Psoas muscle (tissue), 7 donors: ENCODE measurements at regions not wholly inside any gene's neighbourhood (a gene's known extent, or its start where the extent isn't known, plus 50 kb on each side); places are given as distances from the start of the nearest gene placed in this dataset.

Experiments used
- ATAC-seq, 4 donors: fragments of 200-7000 bp; cut with Tn5 transposase; one replicate each; pipeline ENCODE4 v1.9.1; 2020; ENCODE audit warnings: moderate library complexity in 3 of 4, mild to moderate bottlenecking in 2 of 4
- DNase-seq, 2 donors: peaks; one replicate each; pipeline ENCODE4 v3.0.0-alpha.2; 2020
- H3K27ac ChIP-seq: fragments of 200-600 bp; one replicate; pipeline ENCODE4 v1.8.0; 2022
- H3K27me3 ChIP-seq, 3 donors: fragments of 200-600 bp in 1 of 3; one replicate each; pipeline versions ENCODE4 v1.6.1 to v1.8.0; 2013 to 2022; ENCODE audit warnings: low read length in 2 of 3, mild to moderate bottlenecking in 2 of 3, moderate library complexity in 1 of 3; ENCODE audit not compliant: insufficient read depth in 3 of 3
- H3K36me3 ChIP-seq, 2 donors: fragments of 200-600 bp in 1 of 2; one replicate each; pipeline versions ENCODE4 v1.6.1 to v1.8.0; 2013 to 2022; ENCODE audit warnings: low read depth in 1 of 2, mild to moderate bottlenecking in 1 of 2, moderate library complexity in 1 of 2; ENCODE audit not compliant: insufficient read depth in 1 of 2
- H3K4me1 ChIP-seq: fragments of 200-600 bp; one replicate; pipeline ENCODE4 v1.8.0; 2022
- H3K4me3 ChIP-seq: fragments of 200-600 bp; one replicate; pipeline ENCODE4 v1.8.0; 2022; ENCODE audit warnings: mild to moderate bottlenecking
- H3K9me3 ChIP-seq: fragments of 200-600 bp; one replicate; pipeline ENCODE4 v1.8.0; 2022
- CTCF ChIP-seq: fragments of 200-600 bp; IDR thresholded peaks from one replicate; pipeline ENCODE4 v1.8.0; 2022; ENCODE audit warnings: antibody characterized with exemption
- WGBS, 3 donors: extraction: QIAGEN DNeasy Blood & Tissue Kit; methylation state at CpG; one replicate each; pipeline versions ENCODE4 v1.1.6 to v1.1.7; 2013; 5-methylcytosine and 5-hydroxymethylcytosine counted together
- intact Hi-C, 2 donors: fragments of 100-400 bp; cut with DNase I; formaldehyde crosslinking; loops; one replicate each; pipeline versions ENCODE4 v1.11.0 to v1.14.2; 2022
- donor health status: healthy with polysubstance abuse.
- donor health status: DM: no; HTN: no; CAD: no; lungs with moderate emphysema.
- donor health status: Bipolar disorder and iron deficiency.
- donor health status: healthy.
- donor health status: DM: yes; HTN: yes; CAD: no.
- donor health status: DM: no; HTN: no; CAD: no.
- donor health status: DM: yes; HTN: yes; CAD: no.

- WGBS, 3 donors, result 78 to 85% (median 78%) methylated on average over 3 of the region's 3 CpGs
- Histone ChIP-seq H3K36me3 (no peaks in the 10 kb centered on the region), H3K4me3 (no peak overlapping the region), H3K9me3 (no peaks in the 10 kb centered on the region), H3K27me3 (no peaks in the 10 kb centered on the region), H3K27ac (no peak overlapping the region), H3K4me1 (no peaks in the 10 kb centered on the region)
- no peak for TF ChIP-seq CTCF
- no peak for DNase-seq
- no peak for ATAC-seq
- intact Hi-C loops, result no loop called here
These were observed 117.9 kb upstream of the DAB2 start for GRCh38 chr5:39542511-39543285.

- no peaks in the 10 kb centered on the region for H3K27me3 ChIP-seq
- H3K9me3 ChIP-seq, result no peaks in the 10 kb centered on the region
- no peak overlapping the region for H3K27ac ChIP-seq
- intact Hi-C loops, result no loop called here
- ATAC-seq (no peak), DNase-seq (no peak)
- 81 to 87% (median 82%) methylated on average over 5 of the region's 5 CpGs for WGBS, 3 donors
- no peaks in the 10 kb centered on the region for H3K4me1 ChIP-seq
- H3K4me3 ChIP-seq, result no peak overlapping the region
- H3K36me3 ChIP-seq, result no peaks in the 10 kb centered on the region
- TF ChIP-seq CTCF, result no peak
These were observed 117.1 kb upstream of the DAB2 start for GRCh38 chr5:39541920-39542319.

- Histone ChIP-seq H3K9me3 (no peaks in the 10 kb centered on the region), H3K27me3 (no peaks in the 10 kb centered on the region), H3K4me3 (no peak overlapping the region), H3K27ac (no peak overlapping the region), H3K36me3 (no peaks in the 10 kb centered on the region), H3K4me1 (no peaks in the 10 kb centered on the region)
- no peak for DNase-seq
- no peak for TF ChIP-seq CTCF
- ATAC-seq, result no peak
- 66 to 80% (median 69%) methylated on average over 3 of the region's 3 CpGs for WGBS, 3 donors
- intact Hi-C loops, result no loop called here
These were observed 114.7 kb upstream of the DAB2 start for GRCh38 chr5:39539470-39539869.

- Histone ChIP-seq H3K36me3 (no peaks in the 10 kb centered on the region), H3K27ac (no peak overlapping the region), H3K4me3 (no peak overlapping the region), H3K27me3 (no peaks in the 10 kb centered on the region), H3K4me1 (no peaks in the 10 kb centered on the region), H3K9me3 (no peaks in the 10 kb centered on the region)
- intact Hi-C loops, result no loop called here
- WGBS, 3 donors, result 85 to 89% (median 88%) methylated on average over 3 of the region's 3 CpGs
- ATAC-seq (no peak), DNase-seq (no peak)
- TF ChIP-seq CTCF, result no peak
These were observed 109.9 kb upstream of the DAB2 start for GRCh38 chr5:39534690-39535089.

- Histone ChIP-seq H3K4me3 (no peak overlapping the region), H3K9me3 (no peaks in the 10 kb centered on the region), H3K27ac (no peak overlapping the region), H3K36me3 (no peaks in the 10 kb centered on the region), H3K4me1 (no peaks in the 10 kb centered on the region), H3K27me3 (no peaks in the 10 kb centered on the region)
- no peak for TF ChIP-seq CTCF
- ATAC-seq (no peak), DNase-seq (no peak)
- intact Hi-C loops, result no loop called here
- WGBS, 3 donors, result 50 to 56% (median 53%) methylated on average over 3 of the region's 3 CpGs
These were observed 109.0 kb upstream of the DAB2 start for GRCh38 chr5:39533749-39534148.
